K562 (cell line): ENCODE measurements at regions not wholly inside any gene's neighbourhood (a gene's known extent, or its start where the extent isn't known, plus 50 kb on each side); places are given as distances from the start of the nearest gene placed in this dataset.

ENCODE experiments used
- ATAC-seq: fragments of 200-7000 bp; cut with Tn5 transposase; 3 replicates; pipeline ENCODE4 v1.9.1; 2020; ENCODE audit warnings: moderate library complexity
- BruUV-seq: library from RNA; stranded (reverse); fragments of 400-500 nt; replicated peaks from 2 replicates; lab custom pipeline; 2021; lab: Mats Ljungman, UMichigan
- CTCF ChIA-PET: fragments of 300-600 bp; formaldehyde crosslinking; extraction: SDS; loops from one replicate; lab custom pipeline; 2021; ENCODE audit warnings: low intra/inter-chr PET ratio; lab: Yijun Ruan, JAX
- POLR2A ChIA-PET: fragments of 300-600, 350-650 bp; sonication (Branson Sonifier 250); formaldehyde crosslinking; extraction: SDS; loops from one replicate; lab custom pipeline; 2021; ENCODE audit warnings: antibody characterized with exemption, inconsistent platforms; lab: Yijun Ruan, JAX
- DNase-seq, 4 experiments: peaks; one replicate each; pipeline versions ENCODE4 v3.0.0 to v3.0.0-alpha.2; 2011 to 2018; ENCODE audit warnings: low spot score in 3 of 4, mixed read lengths in 3 of 4; ENCODE audit errors: extremely low read depth in 1 of 4
- FAIRE-seq: peaks from 2 replicates; lab custom pipeline; 2011; peaks lifted over from hg19 to GRCh38; lab: Jason Lieb, UNC
- H2AFZ ChIP-seq: 2 replicates; pipeline ENCODE4 v1.6.0; 2011; ENCODE audit warnings: low read depth, low read length, control low read depth, inconsistent platforms
- H3K27ac ChIP-seq: fragments of 200-600 bp; 3 replicates; pipeline ENCODE4 v1.8.0; 2011; ENCODE audit warnings: low read depth, mild to moderate bottlenecking, control low read depth, inconsistent platforms, low read length, moderate library complexity, mixed read lengths; ENCODE audit errors: extremely low read depth
- H3K27me3 ChIP-seq, 2 experiments: fragments of 300-600 bp in 1 of 2; 2 replicates in 1 of 2; 3 replicates in 1 of 2; pipeline versions ENCODE4 v1.6.0 to v1.8.0; 2011; ENCODE audit warnings: inconsistent platforms in 2 of 2, low read length in 2 of 2, mild to moderate bottlenecking in 1 of 2, mixed read lengths in 1 of 2, moderate library complexity in 1 of 2; ENCODE audit not compliant: control insufficient read depth in 2 of 2, insufficient read depth in 2 of 2
- H3K36me3 ChIP-seq: fragments of 300-600 bp; 3 replicates; pipeline ENCODE4 v1.8.0; 2011; ENCODE audit warnings: mild to moderate bottlenecking, low read length, inconsistent platforms; ENCODE audit not compliant: control insufficient read depth, insufficient read depth
- H3K4me1 ChIP-seq, 2 experiments: fragments of 200-600 bp in 1 of 2; replicated peaks in 1 of 2; 2 replicates in 1 of 2; 3 replicates in 1 of 2; pipeline versions ENCODE4 v1.5.1 to v1.8.0; 2011; ENCODE audit warnings: inconsistent platforms in 2 of 2, low read length in 2 of 2, mild to moderate bottlenecking in 1 of 2, mixed read lengths in 1 of 2, moderate library complexity in 1 of 2; ENCODE audit not compliant: control insufficient read depth in 2 of 2, insufficient read depth in 2 of 2
- H3K4me2 ChIP-seq: 2 replicates; pipeline ENCODE4 v1.6.1; 2011; ENCODE audit warnings: low read length, control low read depth, inconsistent platforms, mixed read lengths; ENCODE audit not compliant: insufficient read depth
- H3K4me3 ChIP-seq: fragments of 200-600 bp; sonication (generic), shearing (Covaris generic); 2 replicates; pipeline ENCODE4 v1.5.1; 2016; ENCODE audit warnings: control low read depth, inconsistent platforms
- H3K79me2 ChIP-seq: fragments of 200-600 bp; 3 replicates; pipeline ENCODE4 v1.8.0; 2011; ENCODE audit warnings: low read length, inconsistent platforms; ENCODE audit not compliant: control insufficient read depth, insufficient read depth
- H3K9ac ChIP-seq, 2 experiments: 2 replicates each; pipeline versions ENCODE4 v1.6.0 to v1.6.1; 2011; ENCODE audit warnings: low read depth in 2 of 2, low read length in 2 of 2, control low read depth in 1 of 2, inconsistent platforms in 1 of 2, mild to moderate bottlenecking in 1 of 2, mixed read lengths in 1 of 2; ENCODE audit not compliant: insufficient read depth in 1 of 2
- H3K9me1 ChIP-seq: one replicate; pipeline ENCODE4 v1.6.0; 2011; ENCODE audit warnings: inconsistent platforms, mild to moderate bottlenecking, low read length, moderate library complexity; ENCODE audit not compliant: control insufficient read depth, insufficient read depth
- H3K9me3 ChIP-seq: replicated peaks from 2 replicates; pipeline ENCODE4 v1.5.1; 2011; ENCODE audit warnings: low read depth, low read length, inconsistent platforms; ENCODE audit not compliant: control insufficient read depth, insufficient read depth
- H4K20me1 ChIP-seq: replicated peaks from 2 replicates; pipeline ENCODE4 v1.6.1; 2011; ENCODE audit warnings: low read length, inconsistent platforms, mixed read lengths; ENCODE audit not compliant: control insufficient read depth, insufficient read depth
- CBX3 ChIP-seq, 2 experiments: IDR thresholded peaks; 1 replicate in 1 of 2; 2 replicates in 1 of 2; pipeline ENCODE4 v1.6.1; 2012; ENCODE audit warnings: inconsistent platforms in 2 of 2, low read length in 2 of 2, borderline replicate concordance in 1 of 2, control low read depth in 1 of 2
- CXXC5 ChIP-seq: fragments of 250-450 bp; sonication (Bioruptor Pico); IDR thresholded peaks from 2 replicates; pipeline ENCODE4 v1.8.0; 2022; ENCODE audit warnings: inconsistent platforms, mild to moderate bottlenecking, moderate library complexity
- GTF2E2 ChIP-seq: fragments of 200-800 bp; sonication (Bioruptor generic); IDR thresholded peaks from 2 replicates; pipeline ENCODE4 v1.6.1; 2016; ENCODE audit warnings: missing genetic modification characterization, missing compliant biosample characterization
- JUNB ChIP-seq: fragments of 450-650 bp; formaldehyde crosslinking; conservative IDR thresholded peaks from 2 replicates; pipeline ENCODE4 v1.4.0; 2020; ENCODE audit warnings: mild to moderate bottlenecking
- KDM2B ChIP-seq: fragments of 250-450 bp; sonication (Bioruptor Pico); IDR thresholded peaks from 2 replicates; pipeline ENCODE4 v1.8.0; 2021; ENCODE audit warnings: mild to moderate bottlenecking, moderate library complexity
- MCM5 ChIP-seq: fragments of 450-650 bp; IDR thresholded peaks from 2 replicates; pipeline ENCODE4 v1.6.1; 2016; ENCODE audit warnings: low read depth
- PHB ChIP-seq: fragments of 250-450 bp; sonication (Bioruptor Pico); IDR thresholded peaks from 2 replicates; pipeline ENCODE4 v1.5.0; 2021
- POLR3G ChIP-seq: IDR thresholded peaks from 2 replicates; pipeline ENCODE4 v1.6.1; 2011; ENCODE audit not compliant: insufficient read length, insufficient replicate concordance; ENCODE audit errors: extremely low read depth
- RBM22 ChIP-seq: fragments of 200-400 bp; formaldehyde crosslinking; IDR thresholded peaks from 2 replicates; pipeline ENCODE4 v1.6.1; 2018; ENCODE audit warnings: low read length, low read depth; ENCODE audit not compliant: poor library complexity, severe bottlenecking
- SETDB1 ChIP-seq: IDR thresholded peaks from one replicate; pipeline ENCODE4 v1.6.1; 2012; ENCODE audit warnings: low read length, control low read depth, inconsistent platforms
- SIRT6 ChIP-seq: IDR thresholded peaks from one replicate; pipeline ENCODE4 v1.6.1; 2012; ENCODE audit warnings: low read depth, mild to moderate bottlenecking, control low read depth, inconsistent platforms, low read length, moderate library complexity
- SMARCE1 ChIP-seq: fragments of 450-650 bp; IDR thresholded peaks from 2 replicates; pipeline ENCODE4 v1.7.1; 2016; ENCODE audit warnings: mild to moderate bottlenecking
- ZBTB17 ChIP-seq: fragments of 450-650 bp; formaldehyde crosslinking; IDR thresholded peaks from 2 replicates; pipeline ENCODE4 v1.4.0; 2020; ENCODE audit warnings: mild to moderate bottlenecking
- WGBS: fragments of 100-300 bp; shearing (Covaris generic); methylation state at CpG from one replicate; pipeline ENCODE4 v1.1.6; 2016; ENCODE audit warnings: low coverage, mixed read lengths; ENCODE audit not compliant: insufficient coverage; ENCODE audit errors: missing lambda C conversion rate; 5-methylcytosine and 5-hydroxymethylcytosine counted together
- in situ Hi-C: fragments of 300-500 bp; cut with MboI; formaldehyde crosslinking; loops from 4 replicates; pipeline ENCODE4 v1.15.0; 2018; ENCODE audit warnings: inconsistent platforms, mixed read lengths
- intact Hi-C: fragments of 100-400 bp; cut with micrococcal nuclease; formaldehyde crosslinking; loops from 2 replicates; pipeline ENCODE4 v1.14.2; 2022
- TF ChIP-seq, protein P1 (sequence below), 2 experiments: fragments of 450-650 bp in 1 of 2; sonication (generic) in 1 of 2; formaldehyde crosslinking in 1 of 2; IDR thresholded peaks in 1 of 2; conservative IDR thresholded peaks in 1 of 2; 2 replicates each; pipeline versions ENCODE4 v1.6.1 to v1.8.1; 2016 to 2023; ENCODE audit warnings: mild to moderate bottlenecking in 2 of 2, moderate library complexity in 2 of 2, inconsistent platforms in 1 of 2, missing genetic modification reagents in 1 of 2
- TF ChIP-seq, protein P2 (sequence below): fragments of 450-650 bp; IDR thresholded peaks from 2 replicates; pipeline ENCODE4 v1.6.1; 2016; ENCODE audit warnings: low read depth

DNA sequence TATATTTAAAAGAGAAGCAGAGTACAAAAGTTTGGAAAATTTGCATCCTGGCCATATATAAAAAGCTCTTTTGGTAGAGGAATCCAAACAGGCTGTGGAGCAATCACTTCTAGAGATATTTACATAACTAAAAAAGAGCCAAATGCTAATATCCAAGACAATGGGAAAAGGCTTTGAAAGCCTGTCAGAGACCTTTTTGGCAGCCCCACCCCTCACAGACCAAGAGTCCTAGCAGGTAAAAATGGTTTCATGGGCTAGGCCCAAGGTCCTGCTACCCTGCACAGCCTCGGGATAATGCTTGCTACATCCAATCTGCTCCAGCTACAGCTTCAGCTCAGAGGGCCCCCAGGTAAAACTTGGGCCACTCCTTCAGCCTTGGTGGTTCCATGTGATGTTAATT, 430.2 kb upstream of the KCND2 start:
- FAIRE-seq, result no peak

More for the DNA sequence above, 430.2 kb upstream of the KCND2 start:
- Histone ChIP-seq H3K9me1 (no peaks in the 10 kb centered on the region), H3K4me3 (no peak overlapping the region), H3K9me3 (no peaks in the 10 kb centered on the region), H4K20me1 (peaks cover 6% of the 10 kb centered on the region; the same call in 1 of the 2 replicates), H3K27ac (no peak overlapping the region), H3K4me2 (no peak overlapping the region), H3K4me1 (no peaks in the 10 kb centered on the region; a peak in 2 of 5 replicates), H3K27me3 (no peaks in the 10 kb centered on the region), H2AFZ (no peak overlapping the region), H3K36me3 (peaks cover 31% of the 10 kb centered on the region), H3K79me2 (peaks cover 92% of the 10 kb centered on the region), H3K9ac (no peak overlapping the region)
- ATAC-seq (0 out of 3 replicates have a peak, but pooled peaks have one; percentile 12), DNase-seq (no peak)
- no TSS peak for BruUV-seq
- WGBS, result 60% methylated on average over 1 of the region's 1 CpG
- TF ChIP-seq CBX3 (IDR thresholded peaks at IDR 0.05; ENCODE audit: borderline replicate concordance in 1 of 2, low read length in 2 of 2) (no peak), KDM2B (no peak), POLR3G (no peak), SIRT6 (no peak), CXXC5 (CRISPR knock-in tag) (no peak), SETDB1 (no peak), RBM22 (no peak), ZBTB17 (CRISPR knock-in tag) (no peak), PHB (no peak), GTF2E2 (no peak), MCM5 (no peak), JUNB (CRISPR knock-in tag) (no peak), SMARCE1 (no peak)
- TF ChIP-seq, protein P1, sequence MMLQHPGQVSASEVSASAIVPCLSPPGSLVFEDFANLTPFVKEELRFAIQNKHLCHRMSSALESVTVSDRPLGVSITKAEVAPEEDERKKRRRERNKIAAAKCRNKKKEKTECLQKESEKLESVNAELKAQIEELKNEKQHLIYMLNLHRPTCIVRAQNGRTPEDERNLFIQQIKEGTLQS (IDR thresholded peaks at IDR 0.05), result no peak
- TF ChIP-seq, protein P1 (CRISPR knock-in tag; conservative IDR thresholded peaks at IDR 0.05), result no peak
- TF ChIP-seq, protein P2, sequence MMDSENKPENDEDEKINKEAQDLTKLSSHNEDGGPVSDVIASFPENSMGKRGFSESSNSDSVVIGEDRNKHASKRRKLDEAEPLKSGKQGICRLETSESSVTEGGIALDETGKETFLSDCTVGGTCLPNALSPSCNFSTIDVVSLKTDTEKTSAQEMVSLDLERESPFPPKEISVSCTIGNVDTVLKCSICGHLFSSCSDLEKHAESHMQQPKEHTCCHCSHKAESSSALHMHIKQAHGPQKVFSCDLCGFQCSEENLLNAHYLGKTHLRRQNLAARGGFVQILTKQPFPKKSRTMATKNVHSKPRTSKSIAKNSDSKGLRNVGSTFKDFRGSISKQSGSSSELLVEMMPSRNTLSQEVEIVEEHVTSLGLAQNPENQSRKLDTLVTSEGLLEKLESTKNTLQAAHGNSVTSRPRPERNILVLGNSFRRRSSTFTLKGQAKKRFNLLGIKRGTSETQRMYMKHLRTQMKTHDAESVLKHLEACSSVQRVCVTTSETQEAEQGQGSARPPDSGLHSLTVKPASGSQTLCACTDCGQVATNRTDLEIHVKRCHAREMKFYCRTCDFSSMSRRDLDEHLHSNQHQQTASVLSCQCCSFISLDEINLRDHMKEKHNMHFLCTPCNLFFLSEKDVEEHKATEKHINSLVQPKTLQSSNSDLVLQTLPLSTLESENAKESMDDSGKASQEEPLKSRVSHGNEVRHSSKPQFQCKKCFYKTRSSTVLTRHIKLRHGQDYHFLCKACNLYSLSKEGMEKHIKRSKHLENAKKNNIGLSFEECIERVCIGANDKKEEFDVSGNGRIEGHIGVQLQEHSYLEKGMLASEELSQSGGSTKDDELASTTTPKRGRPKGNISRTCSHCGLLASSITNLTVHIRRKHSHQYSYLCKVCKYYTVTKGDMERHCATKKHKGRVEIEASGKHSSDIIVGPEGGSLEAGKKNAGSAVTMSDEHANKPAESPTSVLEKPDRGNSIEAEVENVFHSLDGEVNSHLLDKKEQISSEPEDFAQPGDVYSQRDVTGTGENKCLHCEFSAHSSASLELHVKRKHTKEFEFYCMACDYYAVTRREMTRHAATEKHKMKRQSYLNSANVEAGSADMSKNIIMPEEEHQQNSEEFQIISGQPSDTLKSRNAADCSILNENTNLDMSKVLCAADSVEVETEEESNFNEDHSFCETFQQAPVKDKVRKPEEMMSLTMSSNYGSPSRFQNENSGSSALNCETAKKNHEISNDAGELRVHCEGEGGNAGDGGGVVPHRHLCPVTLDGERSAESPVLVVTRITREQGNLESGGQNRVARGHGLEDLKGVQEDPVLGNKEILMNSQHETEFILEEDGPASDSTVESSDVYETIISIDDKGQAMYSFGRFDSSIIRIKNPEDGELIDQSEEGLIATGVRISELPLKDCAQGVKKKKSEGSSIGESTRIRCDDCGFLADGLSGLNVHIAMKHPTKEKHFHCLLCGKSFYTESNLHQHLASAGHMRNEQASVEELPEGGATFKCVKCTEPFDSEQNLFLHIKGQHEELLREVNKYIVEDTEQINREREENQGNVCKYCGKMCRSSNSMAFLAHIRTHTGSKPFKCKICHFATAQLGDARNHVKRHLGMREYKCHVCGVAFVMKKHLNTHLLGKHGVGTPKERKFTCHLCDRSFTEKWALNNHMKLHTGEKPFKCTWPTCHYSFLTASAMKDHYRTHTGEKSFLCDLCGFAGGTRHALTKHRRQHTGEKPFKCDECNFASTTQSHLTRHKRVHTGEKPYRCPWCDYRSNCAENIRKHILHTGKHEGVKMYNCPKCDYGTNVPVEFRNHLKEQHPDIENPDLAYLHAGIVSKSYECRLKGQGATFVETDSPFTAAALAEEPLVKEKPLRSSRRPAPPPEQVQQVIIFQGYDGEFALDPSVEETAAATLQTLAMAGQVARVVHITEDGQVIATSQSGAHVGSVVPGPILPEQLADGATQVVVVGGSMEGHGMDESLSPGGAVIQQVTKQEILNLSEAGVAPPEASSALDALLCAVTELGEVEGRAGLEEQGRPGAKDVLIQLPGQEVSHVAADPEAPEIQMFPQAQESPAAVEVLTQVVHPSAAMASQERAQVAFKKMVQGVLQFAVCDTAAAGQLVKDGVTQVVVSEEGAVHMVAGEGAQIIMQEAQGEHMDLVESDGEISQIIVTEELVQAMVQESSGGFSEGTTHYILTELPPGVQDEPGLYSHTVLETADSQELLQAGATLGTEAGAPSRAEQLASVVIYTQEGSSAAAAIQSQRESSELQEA, result no peak
- intact Hi-C loops, result no loop called here
- ChIA-PET CTCF (no interaction called here), POLR2A (interaction anchor here (0.6 kb wide), 1 partner anchor 211 kb away, joined by 3 read pairs; no protein-coding TSS in a partner anchor)
- in situ Hi-C loops, result no loop called here
